ENCODE measurements at regions not wholly inside any gene's neighbourhood (a gene's known extent, or its start where the extent isn't known, plus 50 kb on each side); places are given as distances from the start of the nearest gene placed in this dataset.

- H3K27me3 ChIP-seq (ENCODE audit: control insufficient read depth in 1 of 2, insufficient read depth in 1 of 2, low read length in 2 of 2) = no peaks in the 10 kb centered on the region
- no peak overlapping the region for H2BK120ac ChIP-seq (ENCODE audit: low read depth, low read length)
- no CpG with 5 or more reads among the region's 1 CpG for WGBS
- no peaks in the 10 kb centered on the region for H3K36me3 ChIP-seq (ENCODE audit: control insufficient read depth in 1 of 2, insufficient read depth in 2 of 2, low read depth in 1 of 2, low read length in 2 of 2)
- H4K91ac ChIP-seq (ENCODE audit: low read length) = no peak overlapping the region
- H3K79me1 ChIP-seq (replicated peaks; ENCODE audit: low read length, poor library complexity, severe bottlenecking) = no peaks in the 10 kb centered on the region
- H3K23ac ChIP-seq (ENCODE audit: low read length in 2 of 2) = no peak overlapping the region
- H3K9me3 ChIP-seq (ENCODE audit: control insufficient read depth, low read length) = no peaks in the 10 kb centered on the region
- no peak overlapping the region for H2BK15ac ChIP-seq (ENCODE audit: low read depth, poor library complexity, severe bottlenecking)
- H3K4me2 ChIP-seq (ENCODE audit: low read length, poor library complexity, severe bottlenecking) = no peak overlapping the region
- H3K18ac ChIP-seq (ENCODE audit: low read depth in 1 of 2, low read length in 2 of 2) = no peak overlapping the region
- no peak overlapping the region for H4K8ac ChIP-seq (ENCODE audit: low read length)
- H3K14ac ChIP-seq (ENCODE audit: low read length in 2 of 2) = no peak overlapping the region
- H3K4me1 ChIP-seq (ENCODE audit: control insufficient read depth, insufficient read depth, low read depth, low read length) = no peaks in the 10 kb centered on the region
- H3K4me3 ChIP-seq (ENCODE audit: insufficient read depth in 1 of 2, low read depth in 1 of 2, low read length in 2 of 2) = no peak overlapping the region
- H2AK5ac ChIP-seq (ENCODE audit: low read length, severe bottlenecking) = no peak overlapping the region
- no peak overlapping the region for H3K9ac ChIP-seq (ENCODE audit: low read length)
- DNase-seq = no peak
- no peak overlapping the region for H2BK12ac ChIP-seq (ENCODE audit: low read length in 2 of 2)
- H3K4ac ChIP-seq (ENCODE audit: low read depth in 1 of 2, low read length in 2 of 2) = no peak overlapping the region
- H3K27ac ChIP-seq (ENCODE audit: low read length, poor library complexity, severe bottlenecking) = no peak overlapping the region
- no peak overlapping the region for H2AFZ ChIP-seq (ENCODE audit: low read depth, low read length)
- no peak overlapping the region for H2BK5ac ChIP-seq (ENCODE audit: low read depth, low read length, poor library complexity, severe bottlenecking)
Measured at GRCh38 chr4:32470087-32470585, 1750.0 kb downstream of the PCDH7 start.

- WGBS = 58% methylated on average over 2 of the region's 2 CpGs
- Histone ChIP-seq H3K4ac (ENCODE audit: low read depth in 1 of 2, low read length in 2 of 2) (no peak overlapping the region), H2AK5ac (ENCODE audit: low read length, severe bottlenecking) (no peak overlapping the region), H3K14ac (ENCODE audit: low read length in 2 of 2) (no peak overlapping the region), H3K4me1 (ENCODE audit: control insufficient read depth, insufficient read depth, low read depth, low read length) (no peaks in the 10 kb centered on the region), H3K23ac (ENCODE audit: low read length in 2 of 2) (no peak overlapping the region), H2BK15ac (ENCODE audit: low read depth, poor library complexity, severe bottlenecking) (no peak overlapping the region), H3K18ac (ENCODE audit: low read depth in 1 of 2, low read length in 2 of 2) (no peak overlapping the region), H3K4me3 (ENCODE audit: insufficient read depth in 1 of 2, low read depth in 1 of 2, low read length in 2 of 2) (no peak overlapping the region), H3K9ac (ENCODE audit: low read length) (no peak overlapping the region), H3K27me3 (ENCODE audit: control insufficient read depth in 1 of 2, insufficient read depth in 1 of 2, low read length in 2 of 2) (no peaks in the 10 kb centered on the region), H2AFZ (ENCODE audit: low read depth, low read length) (no peak overlapping the region), H3K9me3 (ENCODE audit: control insufficient read depth, low read length) (no peaks in the 10 kb centered on the region), H4K91ac (ENCODE audit: low read length) (no peak overlapping the region), H3K27ac (ENCODE audit: low read length, poor library complexity, severe bottlenecking) (no peak overlapping the region), H2BK120ac (ENCODE audit: low read depth, low read length) (no peak overlapping the region), H2BK5ac (ENCODE audit: low read depth, low read length, poor library complexity, severe bottlenecking) (no peak overlapping the region), H2BK12ac (ENCODE audit: low read length in 2 of 2) (no peak overlapping the region), H3K4me2 (ENCODE audit: low read length, poor library complexity, severe bottlenecking) (no peak overlapping the region), H3K36me3 (ENCODE audit: control insufficient read depth in 1 of 2, insufficient read depth in 2 of 2, low read depth in 1 of 2, low read length in 2 of 2) (no peaks in the 10 kb centered on the region), H4K8ac (ENCODE audit: low read length) (no peak overlapping the region), H3K79me1 (replicated peaks; ENCODE audit: low read length, poor library complexity, severe bottlenecking) (no peaks in the 10 kb centered on the region)
- no peak for DNase-seq
Measured at GRCh38 chr4:32472918-32473317, 1752.7 kb downstream of the PCDH7 start.

GRCh38 chr4:32475710-32476109 is 1755.5 kb downstream of the PCDH7 start:
- Histone ChIP-seq H2BK15ac (ENCODE audit: low read depth, poor library complexity, severe bottlenecking) (no peak overlapping the region), H3K23ac (ENCODE audit: low read length in 2 of 2) (no peak overlapping the region), H2BK120ac (ENCODE audit: low read depth, low read length) (no peak overlapping the region), H3K27me3 (ENCODE audit: control insufficient read depth in 1 of 2, insufficient read depth in 1 of 2, low read length in 2 of 2) (no peaks in the 10 kb centered on the region), H3K14ac (ENCODE audit: low read length in 2 of 2) (no peak overlapping the region), H3K36me3 (ENCODE audit: control insufficient read depth in 1 of 2, insufficient read depth in 2 of 2, low read depth in 1 of 2, low read length in 2 of 2) (no peaks in the 10 kb centered on the region), H3K18ac (ENCODE audit: low read depth in 1 of 2, low read length in 2 of 2) (no peak overlapping the region), H2AFZ (ENCODE audit: low read depth, low read length) (no peak overlapping the region), H3K79me1 (replicated peaks; ENCODE audit: low read length, poor library complexity, severe bottlenecking) (no peaks in the 10 kb centered on the region), H2AK5ac (ENCODE audit: low read length, severe bottlenecking) (no peak overlapping the region), H3K27ac (ENCODE audit: low read length, poor library complexity, severe bottlenecking) (no peak overlapping the region), H3K4ac (ENCODE audit: low read depth in 1 of 2, low read length in 2 of 2) (no peak overlapping the region), H3K4me1 (ENCODE audit: control insufficient read depth, insufficient read depth, low read depth, low read length) (no peaks in the 10 kb centered on the region), H3K4me3 (ENCODE audit: insufficient read depth in 1 of 2, low read depth in 1 of 2, low read length in 2 of 2) (no peak overlapping the region), H3K9me3 (ENCODE audit: control insufficient read depth, low read length) (no peaks in the 10 kb centered on the region), H2BK12ac (ENCODE audit: low read length in 2 of 2) (no peak overlapping the region), H2BK5ac (ENCODE audit: low read depth, low read length, poor library complexity, severe bottlenecking) (no peak overlapping the region), H4K8ac (ENCODE audit: low read length) (no peak overlapping the region), H3K4me2 (ENCODE audit: low read length, poor library complexity, severe bottlenecking) (no peak overlapping the region), H3K9ac (ENCODE audit: low read length) (no peak overlapping the region), H4K91ac (ENCODE audit: low read length) (no peak overlapping the region)
- DNase-seq = no peak
- 86% methylated on average over 7 of the region's 7 CpGs for WGBS

- H3K4me1 ChIP-seq (ENCODE audit: control insufficient read depth, insufficient read depth, low read depth, low read length) = no peaks in the 10 kb centered on the region
- no peak overlapping the region for H2BK120ac ChIP-seq (ENCODE audit: low read depth, low read length)
- H4K8ac ChIP-seq (ENCODE audit: low read length) = no peak overlapping the region
- no peak overlapping the region for H4K91ac ChIP-seq (ENCODE audit: low read length)
- H2BK15ac ChIP-seq (ENCODE audit: low read depth, poor library complexity, severe bottlenecking) = no peak overlapping the region
- H3K79me1 ChIP-seq (replicated peaks; ENCODE audit: low read length, poor library complexity, severe bottlenecking) = no peaks in the 10 kb centered on the region
- H3K36me3 ChIP-seq (ENCODE audit: control insufficient read depth in 1 of 2, insufficient read depth in 2 of 2, low read depth in 1 of 2, low read length in 2 of 2) = no peaks in the 10 kb centered on the region
- H3K27me3 ChIP-seq (ENCODE audit: control insufficient read depth in 1 of 2, insufficient read depth in 1 of 2, low read length in 2 of 2) = no peaks in the 10 kb centered on the region
- no peak overlapping the region for H3K9ac ChIP-seq (ENCODE audit: low read length)
- DNase-seq = no peak
- no peak overlapping the region for H2BK12ac ChIP-seq (ENCODE audit: low read length in 2 of 2)
- H3K14ac ChIP-seq (ENCODE audit: low read length in 2 of 2) = no peak overlapping the region
- no peak overlapping the region for H3K23ac ChIP-seq (ENCODE audit: low read length in 2 of 2)
- no peak overlapping the region for H2AFZ ChIP-seq (ENCODE audit: low read depth, low read length)
- H3K9me3 ChIP-seq (ENCODE audit: control insufficient read depth, low read length) = no peaks in the 10 kb centered on the region
- no peak overlapping the region for H2AK5ac ChIP-seq (ENCODE audit: low read length, severe bottlenecking)
- H3K4me3 ChIP-seq (ENCODE audit: insufficient read depth in 1 of 2, low read depth in 1 of 2, low read length in 2 of 2) = no peak overlapping the region
- H3K27ac ChIP-seq (ENCODE audit: low read length, poor library complexity, severe bottlenecking) = no peak overlapping the region
- no peak overlapping the region for H3K18ac ChIP-seq (ENCODE audit: low read depth in 1 of 2, low read length in 2 of 2)
- H3K4ac ChIP-seq (ENCODE audit: low read depth in 1 of 2, low read length in 2 of 2) = no peak overlapping the region
- 70% methylated on average over 2 of the region's 2 CpGs for whole genome bisulfite sequencing
- H2BK5ac ChIP-seq (ENCODE audit: low read depth, low read length, poor library complexity, severe bottlenecking) = no peak overlapping the region
- no peak overlapping the region for H3K4me2 ChIP-seq (ENCODE audit: low read length, poor library complexity, severe bottlenecking)
Measured at GRCh38 chr4:32477518-32477917, 1757.3 kb downstream of the PCDH7 start.
